Naive thymus-derived CD4-positive, alpha-beta T cell (primary cell): ENCODE measurements at regions not wholly inside any gene's neighbourhood (a gene's known extent, or its start where the extent isn't known, plus 50 kb on each side); places are given as distances from the start of the nearest gene placed in this dataset.

Experiments used
- ATAC-seq: fragments of 150-1000 bp; cut with Tn5 transposase; 2 replicates; pipeline ENCODE4 v1.10.0; 2021; ENCODE audit warnings: mild to moderate bottlenecking, moderate library complexity
- CTCF ChIA-PET: fragments of 350-600 bp; sonication (Branson Sonifier 250); formaldehyde crosslinking; loops from one replicate; lab custom pipeline; 2021; ENCODE audit warnings: antibody characterized with exemption; lab: Charles Lee
- POLR2A ChIA-PET: fragments of 350-600 bp; sonication (Branson Sonifier 250); formaldehyde crosslinking; loops from one replicate; lab custom pipeline; 2021; ENCODE audit warnings: antibody characterized with exemption, inconsistent platforms; lab: Charles Lee
- DNase-seq, 9 donors: peaks; one replicate each; pipeline versions ENCODE4 v3.0.0 to v3.0.0-alpha.2; 2020 to 2022; ENCODE audit warnings: mixed read lengths in 1 of 9
- H3K27ac ChIP-seq: one replicate; pipeline ENCODE4 v1.7.0; 2013; ENCODE audit warnings: mild to moderate bottlenecking, low read depth, low read length, moderate library complexity
- H3K27me3 ChIP-seq, 2 donors: one replicate each; pipeline ENCODE4 v1.7.0; 2013; ENCODE audit warnings: low read length in 2 of 2, mild to moderate bottlenecking in 2 of 2, moderate library complexity in 2 of 2; ENCODE audit not compliant: control insufficient read depth in 2 of 2, insufficient read depth in 2 of 2
- H3K36me3 ChIP-seq, 3 experiments: 1 replicate in 2 of 3; 2 replicates in 1 of 3; pipeline ENCODE4 v1.7.0; 2013; ENCODE audit warnings: low read length in 3 of 3, mild to moderate bottlenecking in 3 of 3, moderate library complexity in 1 of 3; ENCODE audit not compliant: insufficient read depth in 3 of 3, control insufficient read depth in 2 of 3
- H3K4me1 ChIP-seq, 2 donors: one replicate each; pipeline ENCODE4 v1.7.0; 2013; ENCODE audit warnings: low read length in 2 of 2, mild to moderate bottlenecking in 2 of 2, moderate library complexity in 1 of 2; ENCODE audit not compliant: control insufficient read depth in 2 of 2, insufficient read depth in 2 of 2
- H3K4me3 ChIP-seq: 2 replicates; pipeline ENCODE4 v1.7.0; 2013; ENCODE audit warnings: mild to moderate bottlenecking, low read length
- H3K9me3 ChIP-seq, 3 experiments: 1 replicate in 2 of 3; 2 replicates in 1 of 3; pipeline ENCODE4 v1.7.0; 2013; ENCODE audit warnings: low read length in 3 of 3; ENCODE audit not compliant: control insufficient read depth in 2 of 3
- H3K27ac Mint-ChIP-seq, 9 donors: one replicate each; pipeline ENCODE4 v1.8.0; 2020 to 2022; ENCODE audit warnings: mixed read lengths in 9 of 9, mild to moderate bottlenecking in 8 of 9, moderate library complexity in 5 of 9, inconsistent platforms in 2 of 9
- H3K27me3 Mint-ChIP-seq, 5 donors: one replicate each; pipeline ENCODE4 v1.8.0; 2021 to 2022; ENCODE audit warnings: mixed read lengths in 5 of 5, mild to moderate bottlenecking in 1 of 5
- H3K36me3 Mint-ChIP-seq, 5 donors: one replicate each; pipeline ENCODE4 v1.8.0; 2020 to 2022; ENCODE audit warnings: mixed read lengths in 5 of 5, mild to moderate bottlenecking in 3 of 5, inconsistent platforms in 1 of 5
- H3K4me1 Mint-ChIP-seq, 7 donors: one replicate each; pipeline ENCODE4 v1.8.0; 2020 to 2022; ENCODE audit warnings: mixed read lengths in 7 of 7, mild to moderate bottlenecking in 3 of 7, inconsistent platforms in 1 of 7
- H3K4me3 Mint-ChIP-seq, 10 donors: one replicate each; pipeline ENCODE4 v1.8.0; 2020 to 2022; ENCODE audit warnings: mild to moderate bottlenecking in 10 of 10, mixed read lengths in 10 of 10, moderate library complexity in 6 of 10, inconsistent platforms in 2 of 10
- H3K9me3 Mint-ChIP-seq, 11 donors: one replicate each; pipeline ENCODE4 v1.8.0; 2020 to 2022; ENCODE audit warnings: mixed read lengths in 11 of 11, mild to moderate bottlenecking in 4 of 11, inconsistent platforms in 1 of 11, moderate library complexity in 1 of 11
- intact Hi-C, 2 donors: fragments of 100-400 bp; cut with micrococcal nuclease; formaldehyde crosslinking; loops; one replicate each; pipeline ENCODE4 v1.15.1; 2023

DNA sequence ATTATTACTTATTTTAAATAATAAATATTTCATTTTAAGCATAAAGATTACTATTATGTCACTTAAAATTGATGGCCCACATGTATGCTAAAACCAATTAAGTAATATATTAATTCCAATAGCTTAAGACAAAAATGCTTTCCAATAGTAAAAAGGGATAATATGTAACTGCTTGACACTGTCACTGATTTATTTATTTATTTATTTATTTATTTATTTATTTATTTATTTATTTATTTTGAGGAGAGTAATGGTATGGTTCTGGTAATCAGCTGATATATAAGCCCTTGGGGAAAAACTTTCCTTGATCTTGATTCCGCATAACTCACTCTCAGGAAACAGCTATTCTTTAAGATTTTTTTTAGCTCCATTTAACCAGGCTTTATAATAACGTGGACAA is 903.0 kb upstream of the ATXN8OS start:
- no peaks in the 10 kb centered on the region for H3K4me1 ChIP-seq
- Mint-ChIP-seq H3K4me1 (no peaks in the 10 kb centered on the region), H3K4me3 (no peak overlapping the region), H3K9me3 (peaks cover 0 to 21% (median 4%) of the 10 kb centered on the region in 11 donors), H3K27ac (no peak overlapping the region), H3K27me3 (no peaks in the 10 kb centered on the region), H3K36me3 (no peaks in the 10 kb centered on the region)
- H3K9me3 ChIP-seq = no peaks in the 10 kb centered on the region
- no peak for DNase-seq
- POLR2A ChIA-PET = no interaction called here
- no peak overlapping the region for H3K27ac ChIP-seq
- ATAC-seq = no peak
- no peaks in the 10 kb centered on the region for H3K27me3 ChIP-seq
- no peaks in the 10 kb centered on the region for H3K36me3 ChIP-seq
- intact Hi-C loops = no loop called here
- CTCF ChIA-PET = no interaction called here
- H3K4me3 ChIP-seq = no peak overlapping the region

DNA sequence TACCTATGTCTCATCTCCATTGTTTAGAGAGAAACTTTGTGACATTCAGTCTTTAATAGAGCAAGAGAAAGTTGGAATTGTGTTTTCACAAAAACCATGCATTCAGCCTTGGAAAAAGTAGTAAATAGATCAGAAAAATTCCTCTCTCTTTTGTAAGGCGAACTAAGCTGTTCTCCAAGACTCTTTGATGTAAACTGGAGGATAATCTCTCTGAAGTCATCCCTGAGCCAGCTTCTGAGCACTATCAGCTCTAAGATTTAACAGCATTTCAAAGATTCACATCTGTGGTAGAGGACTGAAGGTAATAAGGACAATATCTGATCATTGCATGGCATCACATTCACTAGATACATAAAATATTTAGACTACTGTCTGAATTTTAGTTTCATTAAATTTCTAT is 904.6 kb upstream of the ATXN8OS start:
- Histone ChIP-seq H3K9me3 (no peaks in the 10 kb centered on the region), H3K4me3 (no peak overlapping the region), H3K27me3 (no peaks in the 10 kb centered on the region), H3K36me3 (no peaks in the 10 kb centered on the region), H3K27ac (no peak overlapping the region), H3K4me1 (no peaks in the 10 kb centered on the region)
- Mint-ChIP-seq H3K9me3 (peaks cover 0 to 18% (median 7%) of the 10 kb centered on the region in 11 donors), H3K27ac (no peak overlapping the region), H3K4me3 (no peak overlapping the region), H3K36me3 (no peaks in the 10 kb centered on the region), H3K27me3 (no peaks in the 10 kb centered on the region), H3K4me1 (no peaks in the 10 kb centered on the region)
- POLR2A ChIA-PET = no interaction called here
- ATAC-seq (no peak), DNase-seq (no peak)
- CTCF ChIA-PET = no interaction called here
- intact Hi-C loops = no loop called here

DNA sequence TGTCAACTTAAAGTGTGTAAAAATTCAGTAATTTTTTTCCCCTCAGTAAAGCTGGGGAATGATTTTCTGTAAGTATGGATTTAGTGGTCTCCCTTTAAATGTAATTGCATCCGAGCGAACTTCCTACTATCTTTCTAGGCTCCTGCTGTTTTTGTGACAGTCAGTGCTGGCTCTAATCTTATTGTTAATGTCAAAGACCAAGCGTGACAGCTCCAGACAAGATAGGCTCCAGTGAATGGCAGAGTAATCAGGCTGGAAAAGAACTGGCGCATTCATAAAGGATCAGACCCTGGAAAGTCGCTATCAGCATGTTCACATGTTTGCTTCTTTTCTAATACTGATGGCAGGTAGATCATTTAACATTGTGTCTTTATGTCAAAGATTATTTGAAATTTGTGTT is 908.0 kb upstream of the ATXN8OS start:
- Mint-ChIP-seq H3K4me3 (no peak overlapping the region), H3K36me3 (no peaks in the 10 kb centered on the region), H3K27ac (no peak overlapping the region), H3K9me3 (peaks cover 0 to 9% (median 2%) of the 10 kb centered on the region in 11 donors), H3K4me1 (no peaks in the 10 kb centered on the region), H3K27me3 (no peaks in the 10 kb centered on the region)
- ATAC-seq = no peak
- Histone ChIP-seq H3K36me3 (no peaks in the 10 kb centered on the region), H3K4me3 (no peak overlapping the region), H3K27me3 (no peaks in the 10 kb centered on the region), H3K9me3 (no peaks in the 10 kb centered on the region), H3K27ac (no peak overlapping the region), H3K4me1 (no peaks in the 10 kb centered on the region)
- CTCF ChIA-PET = no interaction called here
- POLR2A ChIA-PET = no interaction called here
- no peak for DNase-seq
- intact Hi-C loops = no loop called here

DNA sequence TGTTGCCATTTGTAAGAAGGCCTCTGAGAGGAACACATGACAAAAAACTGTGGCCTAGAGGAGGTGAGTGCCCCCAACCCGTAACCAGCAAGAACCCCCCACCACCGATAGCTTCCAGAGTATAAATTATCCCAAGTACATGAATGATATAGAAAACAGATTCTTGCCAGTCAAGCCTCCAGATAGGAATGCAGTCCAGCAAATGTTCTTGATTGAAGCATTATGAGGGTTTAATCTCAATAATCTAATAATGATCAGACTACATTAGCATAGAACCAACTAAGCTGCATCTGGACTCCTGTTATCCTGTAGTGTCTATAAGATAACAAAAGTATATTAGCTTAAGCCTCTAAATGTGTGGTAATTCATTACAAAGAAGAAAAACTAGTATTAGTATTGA is 908.9 kb upstream of the ATXN8OS start:
- no peaks in the 10 kb centered on the region for H3K36me3 ChIP-seq
- DNase-seq (no peak), ATAC-seq (no peak)
- no peaks in the 10 kb centered on the region for H3K27me3 ChIP-seq
- no peak overlapping the region for H3K4me3 Mint-ChIP-seq
- no peak overlapping the region for H3K27ac ChIP-seq
- intact Hi-C loops = no loop called here
- H3K27me3 Mint-ChIP-seq = no peaks in the 10 kb centered on the region
- H3K27ac Mint-ChIP-seq = no peak overlapping the region
- H3K4me3 ChIP-seq = no peak overlapping the region
- no peaks in the 10 kb centered on the region for H3K4me1 Mint-ChIP-seq
- ChIA-PET POLR2A (no interaction called here), CTCF (no interaction called here)
- no peaks in the 10 kb centered on the region for H3K36me3 Mint-ChIP-seq
- H3K4me1 ChIP-seq = no peaks in the 10 kb centered on the region
- peaks cover 0 to 9% (median 2%) of the 10 kb centered on the region in 11 donors for H3K9me3 Mint-ChIP-seq
- H3K9me3 ChIP-seq = no peaks in the 10 kb centered on the region

DNA sequence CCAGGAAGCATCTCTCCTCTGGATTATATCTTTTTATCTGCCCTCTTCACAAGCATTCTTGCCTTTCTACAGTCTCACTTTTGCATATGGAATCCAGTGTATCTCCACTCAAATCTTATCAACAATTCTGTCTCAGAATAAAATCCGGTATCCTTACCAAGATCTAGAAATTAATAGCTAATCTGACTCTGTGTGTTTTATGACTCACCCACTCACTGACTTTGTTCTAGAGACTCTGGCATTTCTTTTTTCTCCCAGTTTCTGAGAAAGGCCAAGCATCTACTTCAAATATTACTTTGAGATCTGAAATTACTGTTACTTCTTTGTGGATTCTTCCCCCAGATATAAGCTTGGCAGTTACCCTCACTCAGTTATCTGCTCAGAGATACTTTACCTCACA is 913.5 kb upstream of the ATXN8OS start:
- no peak for ATAC-seq
- no peak for DNase-seq
- intact Hi-C loops = no loop called here
- Histone ChIP-seq H3K9me3 (no peaks in the 10 kb centered on the region), H3K36me3 (no peaks in the 10 kb centered on the region), H3K27me3 (no peaks in the 10 kb centered on the region), H3K4me1 (no peaks in the 10 kb centered on the region), H3K4me3 (no peak overlapping the region), H3K27ac (no peak overlapping the region)
- H3K27me3 Mint-ChIP-seq = no peaks in the 10 kb centered on the region
- POLR2A ChIA-PET = no interaction called here
- no peak overlapping the region for H3K27ac Mint-ChIP-seq
- H3K36me3 Mint-ChIP-seq = no peaks in the 10 kb centered on the region
- H3K4me1 Mint-ChIP-seq = no peaks in the 10 kb centered on the region
- CTCF ChIA-PET = no interaction called here
- peaks cover 0 to 6% (median 2%) of the 10 kb centered on the region in 11 donors for H3K9me3 Mint-ChIP-seq
- H3K4me3 Mint-ChIP-seq = no peak overlapping the region

DNA sequence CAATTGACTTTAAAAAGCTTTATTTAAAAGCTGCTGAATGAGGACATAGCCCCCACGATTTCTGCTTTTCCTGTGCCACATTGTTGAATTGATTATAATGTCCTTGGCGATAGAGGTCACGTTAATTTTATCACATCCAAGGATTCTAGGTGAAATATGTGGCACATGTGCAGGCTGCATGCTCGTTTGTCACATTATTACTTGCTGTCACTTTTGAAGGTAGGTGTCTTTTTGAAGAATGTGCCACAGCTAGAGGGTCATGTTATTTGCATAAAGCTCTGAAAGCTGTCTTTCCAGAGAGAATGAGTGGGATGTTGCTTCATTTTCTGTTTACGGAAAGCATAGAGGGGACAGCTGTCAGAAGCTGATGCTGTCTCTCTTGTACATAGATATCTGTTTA is 927.6 kb upstream of the ATXN8OS start:
- Histone ChIP-seq H3K27me3 (no peaks in the 10 kb centered on the region), H3K4me1 (no peaks in the 10 kb centered on the region), H3K27ac (no peak overlapping the region), H3K4me3 (no peak overlapping the region), H3K9me3 (peaks cover 0 to 8% (median 0%) of the 10 kb centered on the region in 3 experiments), H3K36me3 (no peaks in the 10 kb centered on the region)
- ATAC-seq (no peak), DNase-seq (no peak)
- intact Hi-C loops = no loop called here
- Mint-ChIP-seq H3K9me3 (peaks cover 0 to 19% (median 7%) of the 10 kb centered on the region in 11 donors), H3K27ac (no peak overlapping the region), H3K36me3 (no peaks in the 10 kb centered on the region), H3K4me3 (no peak overlapping the region), H3K4me1 (no peaks in the 10 kb centered on the region), H3K27me3 (no peaks in the 10 kb centered on the region)
- CTCF ChIA-PET = no interaction called here
- POLR2A ChIA-PET = no interaction called here

DNA sequence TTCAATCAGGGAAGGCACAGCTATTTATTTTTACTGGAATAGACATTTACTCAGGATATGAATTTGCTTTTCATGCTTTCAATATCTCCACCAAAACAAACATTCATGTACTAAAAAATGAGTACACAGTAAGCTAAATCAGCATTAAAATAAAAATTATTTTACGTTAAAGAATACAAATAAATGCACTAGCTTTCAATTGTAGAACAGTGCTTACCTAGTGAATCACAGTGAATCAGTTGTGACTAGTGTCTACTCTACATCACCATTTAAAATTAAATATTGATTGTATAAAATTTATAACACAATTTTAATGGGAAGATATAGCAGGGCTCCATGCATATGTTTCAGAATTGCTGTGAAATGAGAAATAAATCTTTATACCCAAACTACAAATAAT is 929.6 kb upstream of the ATXN8OS start:
- Mint-ChIP-seq H3K36me3 (no peaks in the 10 kb centered on the region), H3K4me3 (no peak overlapping the region), H3K9me3 (peaks cover 0 to 16% (median 2%) of the 10 kb centered on the region in 11 donors), H3K4me1 (no peaks in the 10 kb centered on the region), H3K27me3 (no peaks in the 10 kb centered on the region), H3K27ac (no peak overlapping the region)
- intact Hi-C loops = no loop called here
- ChIA-PET CTCF (no interaction called here), POLR2A (no interaction called here)
- DNase-seq (no peak), ATAC-seq (no peak)
- H3K27me3 ChIP-seq = no peaks in the 10 kb centered on the region
- H3K4me3 ChIP-seq = no peak overlapping the region
- H3K27ac ChIP-seq = no peak overlapping the region
- H3K36me3 ChIP-seq = no peaks in the 10 kb centered on the region
- H3K9me3 ChIP-seq = peaks cover 0 to 5% (median 0%) of the 10 kb centered on the region in 3 experiments
- H3K4me1 ChIP-seq = no peaks in the 10 kb centered on the region
